Testis (tissue), 2 donors: ENCODE measurements at regions not wholly inside any gene's neighbourhood (a gene's known extent, or its start where the extent isn't known, plus 50 kb on each side); places are given as distances from the start of the nearest gene placed in this dataset.
"Not testable (repeated sequence)": the region's sequence is repeated elsewhere in the genome, so short reads cannot be mapped to it uniquely, and the experiment has no call there.

ENCODE experiments used
- DNase-seq: peaks from one replicate; pipeline ENCODE4 v3.0.0-alpha.2; 2019
- H3K27ac ChIP-seq, 2 donors: fragments of 200-600 bp; sonication (generic); one replicate each; pipeline ENCODE4 v1.5.1; 2019
- H3K27me3 ChIP-seq: fragments of 200-600 bp; sonication (generic); one replicate; pipeline ENCODE4 v1.5.1; 2019
- H3K36me3 ChIP-seq: fragments of 200-600 bp; sonication (generic); one replicate; pipeline ENCODE4 v1.5.1; 2017; ENCODE audit warnings: low read depth; ENCODE audit errors: missing control alignments
- H3K4me1 ChIP-seq: fragments of 200-600 bp; sonication (generic); one replicate; pipeline ENCODE4 v1.5.1; 2019
- H3K4me3 ChIP-seq, 2 donors: fragments of 200-600 bp; sonication (generic); one replicate each; pipeline ENCODE4 v1.5.1; 2017 to 2019
- H3K9me3 ChIP-seq: fragments of 200-600 bp; sonication (generic); one replicate; pipeline ENCODE4 v1.5.1; 2017
- POLR2A ChIP-seq: fragments of 450-650 bp; IDR thresholded peaks from one replicate; pipeline ENCODE4 v1.6.1; 2017; ENCODE audit warnings: antibody characterized with exemption, mild to moderate bottlenecking, moderate library complexity
- WGBS, 2 donors: methylation state at CpG; one replicate each; pipeline ENCODE4 v1.1.5; 2018; 5-methylcytosine and 5-hydroxymethylcytosine counted together
- intact Hi-C: fragments of 100-400 bp; cut with DNase I; formaldehyde crosslinking; loops from one replicate; pipeline ENCODE4 v1.15.1; 2023; ENCODE audit warnings: low total_unique reads
- TF ChIP-seq, protein P1 (sequence below), 3 experiments: fragments of 450-650 bp in 2 of 3; fragments of 200-600 bp in 1 of 3; sonication (generic) in 1 of 3; IDR thresholded peaks; one replicate each; pipeline ENCODE4 v1.5.1; 2016 to 2019; ENCODE audit warnings: antibody characterized with exemption in 3 of 3, mild to moderate bottlenecking in 2 of 3, moderate library complexity in 1 of 3

- 20 to 28% methylated on average over 2 of the region's 2 CpGs for WGBS, 2 donors
- H3K36me3 ChIP-seq: no peaks in the 10 kb centered on the region
- no peak overlapping the region for H3K4me3 ChIP-seq
- TF ChIP-seq, protein P1, sequence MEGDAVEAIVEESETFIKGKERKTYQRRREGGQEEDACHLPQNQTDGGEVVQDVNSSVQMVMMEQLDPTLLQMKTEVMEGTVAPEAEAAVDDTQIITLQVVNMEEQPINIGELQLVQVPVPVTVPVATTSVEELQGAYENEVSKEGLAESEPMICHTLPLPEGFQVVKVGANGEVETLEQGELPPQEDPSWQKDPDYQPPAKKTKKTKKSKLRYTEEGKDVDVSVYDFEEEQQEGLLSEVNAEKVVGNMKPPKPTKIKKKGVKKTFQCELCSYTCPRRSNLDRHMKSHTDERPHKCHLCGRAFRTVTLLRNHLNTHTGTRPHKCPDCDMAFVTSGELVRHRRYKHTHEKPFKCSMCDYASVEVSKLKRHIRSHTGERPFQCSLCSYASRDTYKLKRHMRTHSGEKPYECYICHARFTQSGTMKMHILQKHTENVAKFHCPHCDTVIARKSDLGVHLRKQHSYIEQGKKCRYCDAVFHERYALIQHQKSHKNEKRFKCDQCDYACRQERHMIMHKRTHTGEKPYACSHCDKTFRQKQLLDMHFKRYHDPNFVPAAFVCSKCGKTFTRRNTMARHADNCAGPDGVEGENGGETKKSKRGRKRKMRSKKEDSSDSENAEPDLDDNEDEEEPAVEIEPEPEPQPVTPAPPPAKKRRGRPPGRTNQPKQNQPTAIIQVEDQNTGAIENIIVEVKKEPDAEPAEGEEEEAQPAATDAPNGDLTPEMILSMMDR (IDR thresholded peaks at IDR 0.05): no peak
- TF ChIP-seq POLR2A: no peak
- no peak overlapping the region for H3K27ac ChIP-seq
- intact Hi-C loops: no loop called here
- DNase-seq: no peak
- no peaks in the 10 kb centered on the region for H3K27me3 ChIP-seq
- no peaks in the 10 kb centered on the region for H3K9me3 ChIP-seq
- H3K4me1 ChIP-seq: no peaks in the 10 kb centered on the region
These were observed 558.3 kb upstream of the TPK1 start for GRCh38 chr7:145394126-145394525.

GRCh38 chr7:145382762-145383161, 546.9 kb upstream of the TPK1 start:
- TF ChIP-seq POLR2A: no peak
- TF ChIP-seq, protein P1 (IDR thresholded peaks at IDR 0.05): no peak

DNA sequence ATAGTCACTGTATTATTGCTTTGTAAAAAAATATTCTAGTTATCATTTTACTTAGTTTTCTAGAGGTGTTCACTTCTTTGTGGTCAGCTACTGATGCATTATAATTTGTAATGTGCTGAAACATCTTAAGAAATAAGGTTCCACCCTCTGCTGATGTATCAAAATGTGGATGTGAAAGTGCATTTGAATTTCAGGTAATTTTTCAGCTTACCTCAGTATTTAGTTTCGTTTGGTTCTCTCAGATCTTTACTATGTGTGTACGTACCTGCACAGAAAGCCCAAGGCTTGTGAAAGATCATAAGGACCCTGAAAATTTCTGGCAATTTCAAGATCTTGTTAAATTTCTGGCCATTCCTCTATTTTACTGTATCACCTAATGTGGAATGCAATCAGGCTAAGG, 542.3 kb upstream of the TPK1 start:
- Histone ChIP-seq H3K4me1 (no peaks in the 10 kb centered on the region), H3K27ac (no peak overlapping the region), H3K27me3 (no peaks in the 10 kb centered on the region), H3K4me3 (no peak overlapping the region), H3K36me3 (no peaks in the 10 kb centered on the region), H3K9me3 (no peaks in the 10 kb centered on the region)
- 86 to 87% methylated on average over 2 of the region's 2 CpGs for WGBS, 2 donors
- intact Hi-C loops: no loop called here
- DNase-seq: no peak
- TF ChIP-seq POLR2A: no peak
- TF ChIP-seq, protein P1 (IDR thresholded peaks at IDR 0.05): no peak

More at GRCh38 chr7:145382762-145383161, 546.9 kb upstream of the TPK1 start:
- Histone ChIP-seq H3K27ac (no peak overlapping the region), H3K27me3 (no peaks in the 10 kb centered on the region), H3K9me3 (no peaks in the 10 kb centered on the region), H3K4me3 (no peak overlapping the region), H3K4me1 (no peaks in the 10 kb centered on the region), H3K36me3 (no peaks in the 10 kb centered on the region)
- no peak for DNase-seq
- 83 to 89% methylated on average over 1 of the region's 1 CpG for WGBS, 2 donors
- intact Hi-C loops: no loop called here

GRCh38 chr7:145360511-145361100, 524.8 kb upstream of the TPK1 start:
- Histone ChIP-seq H3K4me1 (no peaks in the 10 kb centered on the region), H3K9me3 (no peaks in the 10 kb centered on the region), H3K4me3 (peak overlapping the region; percentile 21 to 39), H3K27ac (no peak overlapping the region), H3K36me3 (no peaks in the 10 kb centered on the region), H3K27me3 (no peaks in the 10 kb centered on the region)
- intact Hi-C loops: no loop called here
- WGBS, 2 donors: 64 to 92% methylated on average over 12 to 47 of the region's 47 CpGs
- DNase-seq: peak; percentile 16
- TF ChIP-seq, protein P1 (IDR thresholded peaks at IDR 0.05): no peak
- no peak for TF ChIP-seq POLR2A

GRCh38 chr7:145350334-145350733, 514.5 kb upstream of the TPK1 start:
- no peak for DNase-seq
- no peak overlapping the region for H3K4me3 ChIP-seq
- no peak overlapping the region for H3K27ac ChIP-seq
- TF ChIP-seq, protein P1 (IDR thresholded peaks at IDR 0.05): no peak
- no peak for TF ChIP-seq POLR2A
- intact Hi-C loops: no loop called here
- no peaks in the 10 kb centered on the region for H3K9me3 ChIP-seq
- H3K36me3 ChIP-seq: no peaks in the 10 kb centered on the region
- H3K27me3 ChIP-seq: no peaks in the 10 kb centered on the region
- 85 to 91% methylated on average over 3 of the region's 3 CpGs for WGBS, 2 donors
- H3K4me1 ChIP-seq: no peaks in the 10 kb centered on the region

DNA sequence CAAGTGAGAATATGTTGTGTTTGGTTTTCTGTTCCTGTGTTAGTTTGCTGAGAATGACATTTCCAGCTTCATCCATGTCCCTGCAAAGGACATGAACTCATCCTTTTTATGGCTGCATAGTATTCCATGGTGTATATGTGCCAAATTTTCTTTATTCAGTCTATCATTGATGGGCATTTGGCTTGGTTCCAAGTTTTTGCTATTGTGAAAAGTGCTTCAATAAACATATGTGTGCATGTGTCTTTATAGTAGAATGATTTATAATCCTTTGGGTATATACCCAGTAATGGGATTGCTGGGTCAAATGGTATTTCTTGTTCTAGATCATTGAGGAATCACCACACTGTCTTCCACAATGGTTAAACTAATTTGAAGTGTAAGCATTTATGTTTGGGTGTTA, 513.6 kb upstream of the TPK1 start:
- not testable (repeated sequence) for H3K4me3 ChIP-seq

More for the DNA sequence above, 513.6 kb upstream of the TPK1 start:
- H3K36me3 ChIP-seq, H3K27ac ChIP-seq, intact Hi-C loops, H3K4me1 ChIP-seq, H3K9me3 ChIP-seq, H3K27me3 ChIP-seq, DNase-seq: not testable (repeated sequence)
